ENCODE measurements at regions not wholly inside any gene's neighbourhood (a gene's known extent, or its start where the extent isn't known, plus 50 kb on each side); places are given as distances from the start of the nearest gene placed in this dataset.

DNA sequence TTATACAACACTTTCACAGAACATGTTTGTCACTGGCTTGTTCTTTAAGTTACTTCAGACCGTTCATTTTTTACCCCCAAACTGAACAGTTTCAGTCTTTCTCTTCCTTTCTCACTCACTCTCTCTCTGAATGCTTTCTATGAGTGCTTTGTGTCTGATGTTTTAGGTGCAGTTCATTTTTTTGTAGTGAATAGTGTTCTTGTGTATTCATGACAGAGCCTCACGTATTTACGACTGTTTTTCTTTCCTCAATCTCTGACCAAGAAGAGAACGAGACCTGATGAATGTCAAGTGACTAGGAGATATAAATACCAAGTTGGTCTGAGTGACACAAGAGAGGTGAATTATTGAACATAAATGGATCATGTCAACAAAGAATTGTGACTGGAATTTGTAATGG, 1525.0 kb upstream of the MIR17HG start:
- Histone ChIP-seq H3K79me2 (ENCODE audit: low read depth) (no peaks in the 10 kb centered on the region), H3K4me2 (no peak overlapping the region), H3K27me3 (no peaks in the 10 kb centered on the region), H4K20me1 (ENCODE audit: low read depth) (no peaks in the 10 kb centered on the region), H3K4me1 (no peaks in the 10 kb centered on the region), H3K9me3 (ENCODE audit: low read depth) (no peaks in the 10 kb centered on the region), H2AFZ (replicated peaks) (peak overlapping the region; percentile 70), H3K27ac (no peak overlapping the region), H3F3A (ENCODE audit: low read depth) (no peaks in the 10 kb centered on the region), H3K9ac (no peak overlapping the region), H3K4me3 (no peak overlapping the region), H3K36me3 (no peaks in the 10 kb centered on the region)
- no peak for DNase-seq (ENCODE audit: low spot score)
- Mint-ChIP-seq H3K27me3 (ENCODE audit: insufficient read depth, low read depth) (peaks cover 2% of the 10 kb centered on the region), H3K9me3 (peaks cover under 1% of the 10 kb centered on the region), H3K36me3 (no peaks in the 10 kb centered on the region), H3K4me1 (no peaks in the 10 kb centered on the region), H3K27ac (no peak overlapping the region), H3K4me3 (no peak overlapping the region)
- no peak for TF ChIP-seq EZH2 (IDR thresholded peaks at IDR 0.05)
- TF ChIP-seq, protein P1, sequence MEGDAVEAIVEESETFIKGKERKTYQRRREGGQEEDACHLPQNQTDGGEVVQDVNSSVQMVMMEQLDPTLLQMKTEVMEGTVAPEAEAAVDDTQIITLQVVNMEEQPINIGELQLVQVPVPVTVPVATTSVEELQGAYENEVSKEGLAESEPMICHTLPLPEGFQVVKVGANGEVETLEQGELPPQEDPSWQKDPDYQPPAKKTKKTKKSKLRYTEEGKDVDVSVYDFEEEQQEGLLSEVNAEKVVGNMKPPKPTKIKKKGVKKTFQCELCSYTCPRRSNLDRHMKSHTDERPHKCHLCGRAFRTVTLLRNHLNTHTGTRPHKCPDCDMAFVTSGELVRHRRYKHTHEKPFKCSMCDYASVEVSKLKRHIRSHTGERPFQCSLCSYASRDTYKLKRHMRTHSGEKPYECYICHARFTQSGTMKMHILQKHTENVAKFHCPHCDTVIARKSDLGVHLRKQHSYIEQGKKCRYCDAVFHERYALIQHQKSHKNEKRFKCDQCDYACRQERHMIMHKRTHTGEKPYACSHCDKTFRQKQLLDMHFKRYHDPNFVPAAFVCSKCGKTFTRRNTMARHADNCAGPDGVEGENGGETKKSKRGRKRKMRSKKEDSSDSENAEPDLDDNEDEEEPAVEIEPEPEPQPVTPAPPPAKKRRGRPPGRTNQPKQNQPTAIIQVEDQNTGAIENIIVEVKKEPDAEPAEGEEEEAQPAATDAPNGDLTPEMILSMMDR (IDR thresholded peaks at IDR 0.05) = no peak
- TF ChIP-seq EZH2phosphoT487 (IDR thresholded peaks at IDR 0.05) = no peak

- no peaks in the 10 kb centered on the region for H3K9me3 ChIP-seq (ENCODE audit: low read depth)
- H3K36me3 Mint-ChIP-seq = no peaks in the 10 kb centered on the region
- no peaks in the 10 kb centered on the region for H3F3A ChIP-seq (ENCODE audit: low read depth)
- H3K4me1 ChIP-seq = no peaks in the 10 kb centered on the region
- peaks cover 2% of the 10 kb centered on the region for H3K27me3 Mint-ChIP-seq (ENCODE audit: insufficient read depth, low read depth)
- H3K4me3 ChIP-seq = no peak overlapping the region
- H3K9ac ChIP-seq = no peak overlapping the region
- no peak overlapping the region for H3K27ac Mint-ChIP-seq
- TF ChIP-seq, protein P1 (IDR thresholded peaks at IDR 0.05) = no peak
- no peak for TF ChIP-seq EZH2 (IDR thresholded peaks at IDR 0.05)
- TF ChIP-seq EZH2phosphoT487 (IDR thresholded peaks at IDR 0.05) = no peak
- no peaks in the 10 kb centered on the region for H3K27me3 ChIP-seq
- peak overlapping the region; percentile 57 for H2AFZ ChIP-seq (replicated peaks)
- H3K4me2 ChIP-seq = no peak overlapping the region
- H3K79me2 ChIP-seq (ENCODE audit: low read depth) = no peaks in the 10 kb centered on the region
- no peaks in the 10 kb centered on the region for H3K9me3 Mint-ChIP-seq
- H3K27ac ChIP-seq = no peak overlapping the region
- H3K4me3 Mint-ChIP-seq = no peak overlapping the region
- H3K4me1 Mint-ChIP-seq = peaks cover 1% of the 10 kb centered on the region
- no peak for DNase-seq (ENCODE audit: low spot score)
- no peaks in the 10 kb centered on the region for H4K20me1 ChIP-seq (ENCODE audit: low read depth)
- H3K36me3 ChIP-seq = no peaks in the 10 kb centered on the region
Measured at GRCh38 chr13:89827552-89827951, 1519.9 kb upstream of the MIR17HG start.

DNA sequence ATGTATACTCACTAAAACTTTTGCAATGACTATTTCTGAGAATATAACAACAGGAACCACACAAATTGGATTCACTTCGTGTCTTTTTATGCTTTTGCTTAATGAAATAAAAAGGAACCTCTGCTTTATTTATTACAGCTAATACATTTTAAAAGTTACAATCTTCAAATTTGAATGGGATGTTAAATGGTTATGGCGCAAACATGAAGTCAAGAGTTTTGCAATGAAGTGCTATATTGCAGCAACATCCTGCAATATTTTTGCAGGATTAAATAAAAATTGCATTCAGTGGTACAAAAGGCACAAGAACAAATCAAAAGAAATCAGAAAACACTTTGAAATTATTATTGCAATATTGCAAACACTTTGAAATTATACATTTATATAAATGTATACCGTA, 1519.0 kb upstream of the MIR17HG start:
- TF ChIP-seq EZH2phosphoT487 (IDR thresholded peaks at IDR 0.05) = no peak
- Mint-ChIP-seq H3K4me1 (peaks cover 5% of the 10 kb centered on the region), H3K36me3 (no peaks in the 10 kb centered on the region), H3K9me3 (no peaks in the 10 kb centered on the region), H3K27me3 (ENCODE audit: insufficient read depth, low read depth) (peaks cover 2% of the 10 kb centered on the region), H3K4me3 (no peak overlapping the region), H3K27ac (no peak overlapping the region)
- H2AFZ ChIP-seq (replicated peaks) = no peak overlapping the region
- H3K27ac ChIP-seq = no peak overlapping the region
- H3K9ac ChIP-seq = no peak overlapping the region
- no peaks in the 10 kb centered on the region for H3K27me3 ChIP-seq
- H3K4me2 ChIP-seq = no peak overlapping the region
- no peaks in the 10 kb centered on the region for H4K20me1 ChIP-seq (ENCODE audit: low read depth)
- H3K4me1 ChIP-seq = no peaks in the 10 kb centered on the region
- DNase-seq (ENCODE audit: low spot score) = no peak
- H3K9me3 ChIP-seq (ENCODE audit: low read depth) = no peaks in the 10 kb centered on the region
- H3K79me2 ChIP-seq (ENCODE audit: low read depth) = no peaks in the 10 kb centered on the region
- no peaks in the 10 kb centered on the region for H3K36me3 ChIP-seq
- no peak overlapping the region for H3K4me3 ChIP-seq
- H3F3A ChIP-seq (ENCODE audit: low read depth) = no peaks in the 10 kb centered on the region

GRCh38 chr13:89831157-89831556, 1516.3 kb upstream of the MIR17HG start:
- no peak for TF ChIP-seq EZH2 (IDR thresholded peaks at IDR 0.05)
- TF ChIP-seq, protein P1 (IDR thresholded peaks at IDR 0.05) = no peak
- no peak for TF ChIP-seq EZH2phosphoT487 (IDR thresholded peaks at IDR 0.05)
- peaks cover 5% of the 10 kb centered on the region for H3K4me1 Mint-ChIP-seq
- no peak overlapping the region for H3K4me3 Mint-ChIP-seq
- H3K36me3 ChIP-seq = no peaks in the 10 kb centered on the region
- H3F3A ChIP-seq (ENCODE audit: low read depth) = no peaks in the 10 kb centered on the region
- no peak for DNase-seq (ENCODE audit: low spot score)
- no peaks in the 10 kb centered on the region for H3K9me3 Mint-ChIP-seq
- no peaks in the 10 kb centered on the region for H4K20me1 ChIP-seq (ENCODE audit: low read depth)
- H3K9me3 ChIP-seq (ENCODE audit: low read depth) = no peaks in the 10 kb centered on the region
- no peaks in the 10 kb centered on the region for H3K36me3 Mint-ChIP-seq
- H3K4me3 ChIP-seq = no peak overlapping the region
- no peak overlapping the region for H3K27ac ChIP-seq
- no peaks in the 10 kb centered on the region for H3K27me3 Mint-ChIP-seq (ENCODE audit: insufficient read depth, low read depth)
- H3K4me1 ChIP-seq = no peaks in the 10 kb centered on the region
- no peaks in the 10 kb centered on the region for H3K27me3 ChIP-seq
- H3K27ac Mint-ChIP-seq = no peak overlapping the region
- H2AFZ ChIP-seq (replicated peaks) = no peak overlapping the region
- H3K4me2 ChIP-seq = no peak overlapping the region
- H3K79me2 ChIP-seq (ENCODE audit: low read depth) = no peaks in the 10 kb centered on the region
- no peak overlapping the region for H3K9ac ChIP-seq

All from neural progenitor cell (in vitro differentiated cells).